ENCODE measurements at regions not wholly inside any gene's neighbourhood (a gene's known extent, or its start where the extent isn't known, plus 50 kb on each side); places are given as distances from the start of the nearest gene placed in this dataset.
"Not testable (repeated sequence)": the region's sequence is repeated elsewhere in the genome, so short reads cannot be mapped to it uniquely, and the experiment has no call there.

GRCh38 chr18:77373730-77374445 lies 124.2 kb downstream of the GALR1 start:
- no peak for DNase-seq

DNA sequence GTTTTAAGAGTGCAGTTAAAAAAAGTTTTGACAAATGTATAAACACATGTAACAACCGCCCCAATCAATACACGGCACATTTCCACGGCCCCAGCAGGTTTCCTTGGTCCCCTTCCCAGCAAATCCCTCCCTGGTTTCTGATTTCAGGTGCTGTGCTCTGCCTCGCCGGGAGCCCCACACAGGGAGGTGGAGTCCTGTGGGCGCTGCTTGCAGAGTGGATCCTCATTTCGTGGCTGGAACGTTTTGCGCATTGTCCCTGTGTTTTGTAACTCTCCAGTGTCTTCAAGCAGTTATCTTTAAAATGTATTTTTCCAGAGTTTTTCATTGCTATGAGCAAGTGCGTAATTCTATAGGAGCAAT lies 124.8 kb downstream of the GALR1 start:
- no peak for DNase-seq

GRCh38 chr18:77376043-77376732 lies 126.5 kb downstream of the GALR1 start:
- DNase-seq: no peak

DNA sequence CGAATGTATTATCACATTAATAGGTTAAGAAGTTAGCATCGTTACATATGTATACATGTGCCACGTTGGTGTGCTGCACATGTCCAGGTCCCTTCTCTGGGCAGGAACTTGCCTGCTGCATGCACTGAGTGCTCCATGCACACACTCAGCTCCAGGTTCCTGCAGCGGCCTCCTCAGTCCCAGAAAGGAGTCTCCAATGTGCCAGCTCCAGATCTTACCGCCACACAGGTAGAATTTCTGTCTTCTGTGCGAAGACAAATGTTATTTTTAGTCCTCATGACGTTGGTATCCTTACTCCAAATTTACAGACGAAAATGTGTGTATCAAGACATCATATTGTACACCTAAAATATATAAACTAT lies 127.1 kb downstream of the GALR1 start:
- DNase-seq: no peak

- DNase-seq: no peak
Measured at GRCh38 chr18:77377813-77378212, 128.2 kb downstream of the GALR1 start.

- no peak for DNase-seq
Measured at GRCh38 chr18:77379976-77380509, 130.4 kb downstream of the GALR1 start.

GRCh38 chr18:77380695-77381094 lies 131.0 kb downstream of the GALR1 start:
- no peak for DNase-seq

- DNase-seq: no peak
Measured at GRCh38 chr18:77392321-77392720, 142.7 kb downstream of the GALR1 start.

GRCh38 chr18:77393519-77393918 lies 143.9 kb downstream of the GALR1 start:
- no peak for DNase-seq

DNA sequence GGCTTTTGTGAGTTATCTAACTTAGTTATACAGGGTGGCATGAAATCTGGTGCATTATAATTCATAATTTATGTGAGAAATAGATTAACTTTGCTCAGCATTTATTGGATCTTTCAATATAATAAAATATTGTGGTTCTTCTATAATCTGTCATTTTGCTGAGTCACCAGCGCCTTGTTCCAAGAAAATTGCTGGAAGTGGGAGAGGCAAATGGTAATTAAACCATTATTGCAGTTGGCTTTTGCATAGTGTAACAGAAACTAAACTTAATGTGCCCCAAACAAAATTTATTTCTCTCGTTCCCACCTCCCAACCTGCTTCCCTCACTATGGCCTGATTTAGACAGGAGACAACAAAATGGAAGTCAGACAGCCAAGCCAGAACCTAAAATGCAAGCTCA lies 146.3 kb downstream of the GALR1 start:
- DNase-seq: no peak

DNA sequence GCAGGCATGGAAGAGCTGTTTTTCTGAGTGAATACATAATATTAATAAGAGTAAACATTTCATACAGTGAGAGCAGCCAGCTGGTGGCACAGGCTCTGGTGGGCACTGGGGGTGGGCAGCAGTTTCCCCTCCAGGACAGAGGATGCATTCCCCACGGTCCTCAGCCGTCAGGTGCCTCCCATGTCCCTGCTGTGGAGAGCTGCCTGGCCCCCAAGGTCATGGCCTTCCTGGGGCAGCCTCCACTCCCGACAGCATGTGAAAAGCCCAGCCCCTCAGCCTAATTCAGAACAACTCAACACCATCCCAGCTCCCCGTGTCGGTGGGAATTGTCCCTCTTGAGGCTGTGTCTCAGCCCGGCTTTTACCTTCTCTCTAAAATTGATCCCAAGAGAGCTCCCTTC lies 147.4 kb downstream of the GALR1 start:
- DNase-seq: no peak

DNA sequence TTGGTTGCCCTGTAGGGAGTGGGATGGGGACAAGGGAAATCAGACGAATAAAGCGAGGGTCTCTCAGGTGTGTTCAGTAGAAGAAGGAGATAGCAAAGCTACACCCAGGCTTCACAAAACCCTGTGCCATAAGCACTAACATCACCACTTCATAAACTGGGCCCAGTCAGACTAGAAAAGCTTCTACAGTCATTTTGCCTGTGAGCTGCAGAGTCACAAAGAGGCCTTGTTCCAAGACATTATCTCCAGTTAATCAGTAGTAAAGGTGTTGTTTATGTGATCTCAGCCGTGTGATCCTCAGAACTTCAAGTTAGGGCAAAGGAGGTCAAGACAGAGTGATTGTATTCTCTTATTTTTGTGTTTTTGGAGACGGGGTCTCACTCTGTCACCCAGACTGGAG lies 148.0 kb downstream of the GALR1 start:
- DNase-seq: no peak

DNA sequence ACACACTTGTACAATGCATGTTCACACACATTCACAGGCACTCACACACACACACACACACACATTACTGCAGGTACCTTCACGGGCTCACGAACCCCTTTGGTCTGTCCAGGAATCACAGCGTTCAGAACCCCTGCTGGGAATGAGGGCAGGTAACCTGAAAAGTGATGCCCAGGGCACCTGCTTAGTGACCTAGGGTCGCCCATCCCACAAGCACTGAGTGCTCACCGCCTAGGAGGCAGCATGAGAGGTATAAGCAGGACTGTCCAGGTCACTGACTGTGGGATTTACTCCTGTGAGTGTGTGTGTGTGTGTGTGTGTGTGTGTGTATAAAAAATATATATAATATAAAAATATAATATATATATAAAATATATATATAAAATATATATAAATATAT lies 150.9 kb downstream of the GALR1 start:
- no peak for DNase-seq

DNA sequence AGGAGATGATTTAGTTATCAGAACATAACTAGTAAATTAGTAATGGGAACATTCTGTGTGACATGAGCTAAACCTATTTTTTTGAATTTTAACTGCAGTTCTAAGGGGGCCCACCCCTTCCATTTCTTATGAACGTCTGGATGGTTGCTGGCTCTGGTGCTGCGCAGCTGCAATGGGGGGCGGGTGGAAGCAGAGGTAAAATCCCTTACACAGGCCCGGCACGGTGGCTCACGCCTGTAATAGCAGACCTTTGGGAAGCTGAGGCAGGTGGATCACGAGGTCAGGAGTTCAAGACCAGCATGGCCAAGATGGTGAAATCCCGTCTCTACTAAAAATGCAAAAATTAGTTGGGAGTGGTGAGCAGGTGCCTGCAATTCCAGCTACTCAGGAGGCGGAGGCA lies 151.5 kb downstream of the GALR1 start:
- no peak for DNase-seq

DNA sequence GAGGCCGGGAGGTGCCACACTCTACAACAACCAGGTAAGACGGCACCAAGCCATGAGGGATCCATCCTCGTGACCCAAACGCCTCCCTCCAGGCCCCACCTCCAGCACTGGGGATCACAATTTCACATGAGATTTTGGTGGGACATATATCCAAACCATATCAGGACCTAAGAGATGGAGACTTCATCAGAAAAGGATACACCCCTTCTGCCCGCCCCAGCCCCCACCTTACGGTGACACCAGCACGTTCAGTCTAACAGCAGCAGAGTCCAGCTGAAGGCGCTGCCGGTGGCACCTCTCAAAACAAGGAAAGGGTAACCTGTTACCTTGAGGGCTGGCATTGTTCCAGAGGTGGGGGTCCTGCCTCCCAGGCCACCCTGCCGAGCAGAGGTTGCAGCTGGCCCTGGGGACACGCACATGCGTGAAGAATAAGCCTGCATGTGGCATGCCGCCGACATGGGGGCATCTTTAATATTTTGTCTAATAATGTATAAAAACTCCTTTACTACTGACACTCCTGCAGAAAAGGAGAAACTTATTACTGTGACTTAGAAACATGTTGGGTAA lies 154.4 kb downstream of the GALR1 start:
- DNase-seq: no peak

GRCh38 chr18:77405096-77405495 lies 155.4 kb downstream of the GALR1 start:
- no peak for DNase-seq

DNA sequence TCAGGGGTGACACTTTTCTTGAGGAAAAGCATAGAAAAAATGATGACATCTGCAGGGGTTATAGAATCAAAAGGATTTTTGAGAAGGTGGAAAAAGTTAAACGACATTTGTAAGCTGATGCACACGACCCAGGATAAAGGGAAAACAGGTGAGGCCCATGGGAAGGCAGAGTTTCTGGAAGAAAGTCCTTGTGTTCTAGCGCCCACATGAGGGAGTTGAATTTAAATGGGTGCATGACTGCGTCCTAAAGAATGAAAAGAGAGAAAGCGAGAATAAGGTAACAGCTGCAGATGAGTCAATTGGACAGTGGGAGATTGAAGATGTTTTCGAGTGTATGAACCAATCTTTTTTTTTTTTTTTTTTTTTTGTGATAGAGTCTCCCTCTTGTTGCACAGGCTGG lies 158.1 kb downstream of the GALR1 start:
- DNase-seq: no peak

GRCh38 chr18:77421546-77421945 lies 171.9 kb downstream of the GALR1 start:
- not testable (repeated sequence) for DNase-seq

DNA sequence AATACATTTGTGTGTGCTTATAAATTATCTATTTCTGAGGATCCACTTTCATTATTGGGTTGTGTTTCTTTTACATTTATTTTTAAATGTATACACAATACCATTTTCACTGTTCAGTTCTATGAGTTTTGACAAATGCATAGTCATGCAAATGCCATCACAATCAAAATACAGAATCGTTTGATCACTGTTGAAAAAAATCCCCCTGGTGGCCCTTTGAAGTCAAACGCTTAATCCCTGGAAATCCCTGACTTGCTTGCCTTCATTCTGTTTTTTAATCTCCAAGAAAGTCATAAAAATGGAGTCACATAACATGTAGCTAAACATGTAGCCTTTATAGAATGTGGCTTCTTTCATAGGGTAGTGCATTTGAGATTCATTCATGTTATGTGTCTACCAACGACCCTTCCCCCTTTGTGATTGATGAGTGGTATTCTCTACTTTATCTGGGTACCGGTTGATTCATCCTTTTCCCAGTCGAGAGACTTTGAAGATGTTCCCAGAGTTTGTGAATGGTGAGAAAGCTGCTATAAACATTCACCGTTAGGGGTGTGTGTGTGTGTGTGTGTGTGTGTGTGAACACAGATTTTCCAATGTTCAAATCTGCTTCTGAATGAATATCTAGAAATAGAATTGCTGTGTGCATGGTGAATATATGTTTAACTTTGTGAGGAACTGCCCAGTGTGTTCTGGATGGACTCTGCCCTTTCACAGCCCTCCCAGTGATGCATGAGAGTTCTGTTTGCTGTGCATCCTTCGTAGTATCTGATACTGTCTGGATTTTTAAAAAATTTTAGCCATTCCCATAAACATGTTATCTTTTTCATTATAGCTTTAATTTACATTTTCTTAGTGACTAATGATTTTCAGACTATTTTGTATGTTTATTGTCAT lies 173.6 kb downstream of the GALR1 start:
- DNase-seq: peak; percentile 11

- no peak for DNase-seq
Measured at GRCh38 chr18:77433076-77433475, 183.4 kb downstream of the GALR1 start.

- DNase-seq: no peak
Measured at GRCh38 chr18:77439888-77440287, 190.2 kb downstream of the GALR1 start.

- no peak for DNase-seq
Measured at GRCh38 chr18:77442393-77442792, 192.7 kb downstream of the GALR1 start.

DNA sequence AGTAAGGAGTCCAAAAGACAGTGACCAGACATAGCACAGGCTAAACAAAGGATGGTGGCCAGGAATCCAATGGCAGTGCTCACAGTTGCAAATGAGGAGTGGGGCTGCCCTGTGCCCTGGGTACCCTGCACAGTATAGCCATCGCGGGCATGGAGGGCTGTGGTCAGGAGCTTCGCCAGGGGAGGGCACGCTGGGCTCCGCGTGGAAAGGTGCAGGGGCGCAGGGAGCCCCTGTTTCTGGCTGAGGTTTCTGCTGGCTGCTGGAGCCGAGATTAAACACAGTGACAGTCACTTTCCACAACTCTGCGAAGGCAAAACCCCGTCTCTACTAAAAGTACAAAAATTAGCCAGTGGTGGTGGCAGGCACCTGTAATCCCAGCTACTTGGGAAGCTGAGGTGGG lies 194.7 kb downstream of the GALR1 start:
- DNase-seq: no peak

All from hematopoietic multipotent progenitor cell treated with erythropoietin and hydrocortisone succinate and interleukin-3 and kit ligand, for 6 days (in vitro differentiated cells).